Type B pancreatic cell (in vitro differentiated cells): ENCODE measurements at regions not wholly inside any gene's neighbourhood (a gene's known extent, or its start where the extent isn't known, plus 50 kb on each side); places are given as distances from the start of the nearest gene placed in this dataset.
A peak's percentile ranks its signal among the peaks of the same experiment; 100 is the strongest.

ENCODE experiments used
- DNase-seq: peaks from one replicate; pipeline ENCODE4 v3.0.0; 2021; ENCODE audit warnings: mixed read lengths; ENCODE audit not compliant: unreplicated experiment; ENCODE audit errors: extremely low spot score
- H3K27ac Mint-ChIP-seq: 2 replicates; pipeline ENCODE4 v1.8.0; 2021; ENCODE audit warnings: mild to moderate bottlenecking, mixed read lengths
- H3K27me3 Mint-ChIP-seq: 2 replicates; pipeline ENCODE4 v1.8.0; 2021; ENCODE audit warnings: mixed read lengths
- H3K36me3 Mint-ChIP-seq: 2 replicates; pipeline ENCODE4 v1.8.0; 2021; ENCODE audit warnings: mixed read lengths
- H3K4me1 Mint-ChIP-seq: one replicate; pipeline ENCODE4 v1.8.0; 2021; ENCODE audit warnings: mixed read lengths; ENCODE audit not compliant: unreplicated experiment
- H3K4me3 Mint-ChIP-seq: 2 replicates; pipeline ENCODE4 v1.8.0; 2021; ENCODE audit warnings: mild to moderate bottlenecking, mixed read lengths
- H3K9me3 Mint-ChIP-seq: 2 replicates; pipeline ENCODE4 v1.8.0; 2021; ENCODE audit warnings: mixed read lengths
- TF ChIP-seq, protein P1 (sequence below): fragments of 200-600 bp; sonication (generic); conservative IDR thresholded peaks from 2 replicates; pipeline ENCODE4 v1.5.0; 2021; ENCODE audit warnings: antibody characterized with exemption, mild to moderate bottlenecking

GRCh38 chr10:130561681-130562080 lies 425.5 kb downstream of the GLRX3 start:
- H3K9me3 Mint-ChIP-seq = no peaks in the 10 kb centered on the region

GRCh38 chr10:130567011-130567410 lies 430.8 kb downstream of the GLRX3 start:
- Mint-ChIP-seq H3K27ac (no peak overlapping the region), H3K36me3 (no peaks in the 10 kb centered on the region), H3K4me1 (no peaks in the 10 kb centered on the region), H3K27me3 (peaks cover 48% of the 10 kb centered on the region), H3K9me3 (no peaks in the 10 kb centered on the region), H3K4me3 (no peak overlapping the region)
- no peak for DNase-seq
- TF ChIP-seq, protein P1, sequence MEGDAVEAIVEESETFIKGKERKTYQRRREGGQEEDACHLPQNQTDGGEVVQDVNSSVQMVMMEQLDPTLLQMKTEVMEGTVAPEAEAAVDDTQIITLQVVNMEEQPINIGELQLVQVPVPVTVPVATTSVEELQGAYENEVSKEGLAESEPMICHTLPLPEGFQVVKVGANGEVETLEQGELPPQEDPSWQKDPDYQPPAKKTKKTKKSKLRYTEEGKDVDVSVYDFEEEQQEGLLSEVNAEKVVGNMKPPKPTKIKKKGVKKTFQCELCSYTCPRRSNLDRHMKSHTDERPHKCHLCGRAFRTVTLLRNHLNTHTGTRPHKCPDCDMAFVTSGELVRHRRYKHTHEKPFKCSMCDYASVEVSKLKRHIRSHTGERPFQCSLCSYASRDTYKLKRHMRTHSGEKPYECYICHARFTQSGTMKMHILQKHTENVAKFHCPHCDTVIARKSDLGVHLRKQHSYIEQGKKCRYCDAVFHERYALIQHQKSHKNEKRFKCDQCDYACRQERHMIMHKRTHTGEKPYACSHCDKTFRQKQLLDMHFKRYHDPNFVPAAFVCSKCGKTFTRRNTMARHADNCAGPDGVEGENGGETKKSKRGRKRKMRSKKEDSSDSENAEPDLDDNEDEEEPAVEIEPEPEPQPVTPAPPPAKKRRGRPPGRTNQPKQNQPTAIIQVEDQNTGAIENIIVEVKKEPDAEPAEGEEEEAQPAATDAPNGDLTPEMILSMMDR = no peak

More at GRCh38 chr10:130561681-130562080, 425.5 kb downstream of the GLRX3 start:
- DNase-seq = no peak
- H3K36me3 Mint-ChIP-seq = no peaks in the 10 kb centered on the region
- H3K27me3 Mint-ChIP-seq = peaks cover 40% of the 10 kb centered on the region
- H3K27ac Mint-ChIP-seq = no peak overlapping the region
- H3K4me1 Mint-ChIP-seq = peaks cover 4% of the 10 kb centered on the region
- TF ChIP-seq, protein P1 = no peak
- no peak overlapping the region for H3K4me3 Mint-ChIP-seq

- H3K27me3 Mint-ChIP-seq = peaks cover 47% of the 10 kb centered on the region
- TF ChIP-seq, protein P1 = no peak
- no peak for DNase-seq
- no peaks in the 10 kb centered on the region for H3K4me1 Mint-ChIP-seq
- no peaks in the 10 kb centered on the region for H3K9me3 Mint-ChIP-seq
- H3K36me3 Mint-ChIP-seq = no peaks in the 10 kb centered on the region
- H3K4me3 Mint-ChIP-seq = no peak overlapping the region
- H3K27ac Mint-ChIP-seq = no peak overlapping the region
Measured at GRCh38 chr10:130567436-130567835, 431.2 kb downstream of the GLRX3 start.

DNA sequence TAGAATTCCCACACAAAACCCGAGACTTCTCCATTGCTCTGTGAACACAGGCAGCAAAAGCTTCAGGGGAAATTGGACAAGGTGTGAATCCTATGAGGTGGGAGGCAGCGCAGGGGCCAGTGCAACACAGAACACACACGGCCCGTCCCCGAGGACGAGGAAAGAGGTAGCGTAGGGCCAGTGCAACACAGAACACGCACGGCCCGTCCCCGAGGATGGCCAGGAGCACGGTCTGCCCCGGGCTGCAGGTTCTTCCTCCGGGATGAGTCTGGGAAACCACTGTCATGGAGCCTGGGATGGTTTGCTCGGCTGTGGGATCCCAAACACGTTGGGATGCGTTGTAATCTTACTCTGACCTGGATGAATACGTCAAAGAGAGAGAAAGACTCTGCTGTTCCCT lies 432.1 kb downstream of the GLRX3 start:
- H3K9me3 Mint-ChIP-seq = no peaks in the 10 kb centered on the region
- TF ChIP-seq, protein P1 = no peak
- no peaks in the 10 kb centered on the region for H3K4me1 Mint-ChIP-seq
- no peak overlapping the region for H3K27ac Mint-ChIP-seq
- peaks cover 47% of the 10 kb centered on the region for H3K27me3 Mint-ChIP-seq
- no peak overlapping the region for H3K4me3 Mint-ChIP-seq
- no peak for DNase-seq
- no peaks in the 10 kb centered on the region for H3K36me3 Mint-ChIP-seq

DNA sequence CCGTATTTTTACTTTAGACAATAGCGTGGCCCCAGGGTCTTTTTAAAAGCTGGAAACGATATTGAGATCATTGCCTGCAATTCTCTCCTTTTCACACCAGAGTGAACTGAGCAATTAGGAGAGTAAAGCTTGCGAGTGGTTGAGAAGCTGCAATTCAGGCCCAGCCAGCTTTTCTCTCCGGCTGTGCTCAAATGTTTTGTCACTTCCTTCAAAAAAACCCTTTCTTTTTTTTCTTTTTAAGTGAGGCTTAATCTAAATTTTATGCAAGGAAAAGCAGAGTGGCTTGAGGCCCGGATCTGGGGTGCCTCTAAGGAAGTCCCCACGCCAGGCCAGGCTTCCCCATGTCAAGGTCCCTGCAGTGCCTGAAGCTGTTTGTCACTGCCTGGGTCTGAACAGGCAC lies 433.9 kb downstream of the GLRX3 start:
- no peaks in the 10 kb centered on the region for H3K9me3 Mint-ChIP-seq
- H3K4me3 Mint-ChIP-seq = no peak overlapping the region

More for the DNA sequence above, 433.9 kb downstream of the GLRX3 start:
- no peak for DNase-seq
- no peaks in the 10 kb centered on the region for H3K36me3 Mint-ChIP-seq
- peak overlapping the region; percentile 51 for H3K27ac Mint-ChIP-seq
- TF ChIP-seq, protein P1 = no peak
- H3K27me3 Mint-ChIP-seq = peaks cover 51% of the 10 kb centered on the region
- no peaks in the 10 kb centered on the region for H3K4me1 Mint-ChIP-seq
